WERI-Rb-1 (cell line): ENCODE measurements at regions not wholly inside any gene's neighbourhood (a gene's known extent, or its start where the extent isn't known, plus 50 kb on each side); places are given as distances from the start of the nearest gene placed in this dataset.

Experiments used
- DNase-seq: peaks from one replicate; pipeline ENCODE4 v3.0.0-alpha.2; 2020
- H3K27ac ChIP-seq: fragments of 250-450 bp; sonication (Bioruptor Pico); 2 replicates; pipeline ENCODE4 v1.5.1; 2020; ENCODE audit warnings: mild to moderate bottlenecking, moderate library complexity
- H3K27me3 ChIP-seq: fragments of 250-450 bp; sonication (Bioruptor Pico); 2 replicates; pipeline ENCODE4 v1.5.1; 2021; ENCODE audit warnings: mild to moderate bottlenecking, low read depth, moderate library complexity; ENCODE audit not compliant: insufficient read depth, severe bottlenecking
- H3K36me3 ChIP-seq: fragments of 250-450 bp; sonication (Bioruptor Pico); 2 replicates; pipeline ENCODE4 v1.5.1; 2020; ENCODE audit warnings: mild to moderate bottlenecking, moderate library complexity
- H3K4me3 ChIP-seq: 2 replicates; pipeline ENCODE4 v1.5.1; 2011; ENCODE audit warnings: low read depth, mild to moderate bottlenecking, control low read depth, low read length
- H3K9me3 ChIP-seq: fragments of 250-450 bp; sonication (Bioruptor Pico); 2 replicates; pipeline ENCODE4 v1.5.1; 2021; ENCODE audit warnings: mild to moderate bottlenecking, moderate library complexity; ENCODE audit not compliant: severe bottlenecking
- TF ChIP-seq, protein P1 (sequence below): IDR thresholded peaks from 2 replicates; pipeline ENCODE4 v1.5.1; 2011; ENCODE audit warnings: low read depth, mild to moderate bottlenecking, control low read depth, inconsistent platforms, low read length

DNA sequence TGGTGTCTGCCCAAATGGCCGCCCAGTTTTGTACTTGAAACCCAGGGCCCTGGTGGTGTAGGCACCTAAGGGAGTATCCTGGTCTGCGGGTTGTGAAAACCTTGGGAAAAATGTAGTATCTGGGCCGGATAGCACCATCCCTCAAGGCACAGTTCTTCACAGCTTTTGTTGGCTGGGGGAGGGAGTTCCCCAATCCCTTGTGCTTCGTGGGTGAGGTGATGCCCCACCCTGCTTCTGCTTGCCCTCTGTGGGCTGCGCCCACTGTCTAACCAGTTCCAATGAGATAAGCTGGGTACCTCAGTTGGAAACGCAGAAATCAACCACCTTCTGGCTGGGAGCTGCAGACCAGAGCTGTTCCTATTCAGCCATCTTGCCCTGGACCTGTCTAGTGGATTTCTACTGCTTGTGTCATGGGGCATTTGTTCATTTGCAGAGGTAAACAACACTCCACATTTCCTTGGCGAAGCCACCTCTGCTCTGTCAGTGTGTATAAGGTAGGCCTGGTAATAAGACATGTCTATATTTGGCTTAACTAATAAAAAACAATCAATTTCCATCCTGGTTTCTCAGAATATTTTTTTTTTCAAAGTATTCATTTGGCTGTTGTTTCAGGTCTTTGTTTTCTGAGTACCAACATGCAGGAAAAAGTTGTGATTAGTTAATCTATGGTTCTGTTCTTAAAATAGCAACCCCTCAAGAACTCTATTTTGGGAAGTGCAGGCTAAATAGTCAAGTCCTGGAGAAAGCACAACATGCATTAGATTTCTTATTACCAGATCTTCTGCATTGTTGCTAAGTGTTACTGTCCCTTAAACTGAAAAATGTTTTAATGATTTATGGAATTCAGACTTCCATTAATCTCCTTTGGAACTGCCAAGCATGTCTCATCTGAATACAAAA, 304.3 kb downstream of the ZIC1 start:
- DNase-seq, result no peak
- no peak overlapping the region for H3K27ac ChIP-seq
- H3K36me3 ChIP-seq, result no peaks in the 10 kb centered on the region
- H3K4me3 ChIP-seq, result no peak overlapping the region
- H3K27me3 ChIP-seq, result no peaks in the 10 kb centered on the region
- TF ChIP-seq, protein P1, sequence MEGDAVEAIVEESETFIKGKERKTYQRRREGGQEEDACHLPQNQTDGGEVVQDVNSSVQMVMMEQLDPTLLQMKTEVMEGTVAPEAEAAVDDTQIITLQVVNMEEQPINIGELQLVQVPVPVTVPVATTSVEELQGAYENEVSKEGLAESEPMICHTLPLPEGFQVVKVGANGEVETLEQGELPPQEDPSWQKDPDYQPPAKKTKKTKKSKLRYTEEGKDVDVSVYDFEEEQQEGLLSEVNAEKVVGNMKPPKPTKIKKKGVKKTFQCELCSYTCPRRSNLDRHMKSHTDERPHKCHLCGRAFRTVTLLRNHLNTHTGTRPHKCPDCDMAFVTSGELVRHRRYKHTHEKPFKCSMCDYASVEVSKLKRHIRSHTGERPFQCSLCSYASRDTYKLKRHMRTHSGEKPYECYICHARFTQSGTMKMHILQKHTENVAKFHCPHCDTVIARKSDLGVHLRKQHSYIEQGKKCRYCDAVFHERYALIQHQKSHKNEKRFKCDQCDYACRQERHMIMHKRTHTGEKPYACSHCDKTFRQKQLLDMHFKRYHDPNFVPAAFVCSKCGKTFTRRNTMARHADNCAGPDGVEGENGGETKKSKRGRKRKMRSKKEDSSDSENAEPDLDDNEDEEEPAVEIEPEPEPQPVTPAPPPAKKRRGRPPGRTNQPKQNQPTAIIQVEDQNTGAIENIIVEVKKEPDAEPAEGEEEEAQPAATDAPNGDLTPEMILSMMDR, result no peak
- H3K9me3 ChIP-seq, result no peaks in the 10 kb centered on the region

DNA sequence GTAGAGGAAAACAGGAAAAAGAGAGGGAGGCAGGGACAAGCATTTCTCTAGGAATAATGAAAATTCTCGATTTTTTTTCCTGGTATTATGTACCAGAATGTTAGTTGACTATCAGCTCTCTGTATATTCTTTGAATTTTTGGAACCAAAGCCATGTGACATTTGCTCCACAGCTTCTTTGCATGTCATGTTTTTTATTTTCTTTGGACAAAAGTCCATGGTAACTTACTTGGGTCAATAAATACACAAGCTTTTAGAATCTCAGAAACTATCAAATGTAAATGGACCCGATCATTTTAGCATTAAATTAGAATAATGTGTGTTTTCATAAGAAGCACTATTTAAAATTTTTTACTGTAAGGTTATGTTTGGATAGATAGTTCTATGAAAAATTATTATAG, 320.5 kb downstream of the ZIC1 start:
- TF ChIP-seq, protein P1, result no peak
- Histone ChIP-seq H3K4me3 (no peak overlapping the region), H3K9me3 (no peaks in the 10 kb centered on the region), H3K27ac (no peak overlapping the region), H3K27me3 (no peaks in the 10 kb centered on the region), H3K36me3 (no peaks in the 10 kb centered on the region)
- no peak for DNase-seq

DNA sequence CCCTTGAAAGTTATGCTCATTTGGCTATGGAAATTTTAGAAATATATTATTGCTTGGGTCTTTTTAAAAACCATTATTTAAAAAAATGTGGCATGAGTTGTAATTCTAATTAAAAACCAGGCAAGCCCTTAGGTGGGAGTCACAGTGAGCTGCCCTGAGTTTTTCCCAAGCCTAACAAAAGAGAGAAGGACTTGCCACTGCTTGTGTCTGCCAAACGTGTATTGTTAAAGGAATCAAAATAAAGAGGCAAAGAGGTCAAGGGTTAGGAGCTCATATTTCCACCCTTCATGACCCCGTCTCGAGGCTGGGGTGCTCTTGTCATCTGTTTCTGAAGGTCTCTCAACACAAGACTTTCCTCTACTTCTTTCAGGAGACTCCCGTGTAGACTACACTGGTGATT, 321.1 kb downstream of the ZIC1 start:
- TF ChIP-seq, protein P1, result no peak

DNA sequence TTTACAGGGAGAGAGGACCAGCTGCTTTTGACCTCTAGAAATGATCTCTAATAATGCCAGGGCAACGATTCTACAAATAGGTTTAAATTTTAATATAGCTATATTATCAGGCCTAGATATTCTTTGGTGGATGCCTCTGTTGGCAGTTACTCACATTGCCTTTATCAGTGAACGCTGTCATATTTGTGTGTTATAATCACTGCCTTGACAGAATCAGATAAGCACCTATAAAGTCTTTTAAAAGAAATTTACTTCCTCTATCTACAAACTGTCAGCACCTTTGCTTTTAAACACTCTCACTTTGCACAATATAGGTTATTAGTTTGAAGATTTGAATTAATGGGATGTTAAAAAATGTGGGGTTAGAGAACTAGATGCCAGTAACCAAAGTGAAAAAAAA, 324.1 kb downstream of the ZIC1 start:
- DNase-seq, result no peak
- no peaks in the 10 kb centered on the region for H3K9me3 ChIP-seq
- TF ChIP-seq, protein P1, result no peak
- no peak overlapping the region for H3K27ac ChIP-seq
- H3K27me3 ChIP-seq, result no peaks in the 10 kb centered on the region
- H3K36me3 ChIP-seq, result no peaks in the 10 kb centered on the region
- no peak overlapping the region for H3K4me3 ChIP-seq

More for the DNA sequence above, 321.1 kb downstream of the ZIC1 start:
- Histone ChIP-seq H3K27me3 (no peaks in the 10 kb centered on the region), H3K27ac (no peak overlapping the region), H3K9me3 (no peaks in the 10 kb centered on the region), H3K36me3 (no peaks in the 10 kb centered on the region), H3K4me3 (no peak overlapping the region)
- DNase-seq, result no peak

DNA sequence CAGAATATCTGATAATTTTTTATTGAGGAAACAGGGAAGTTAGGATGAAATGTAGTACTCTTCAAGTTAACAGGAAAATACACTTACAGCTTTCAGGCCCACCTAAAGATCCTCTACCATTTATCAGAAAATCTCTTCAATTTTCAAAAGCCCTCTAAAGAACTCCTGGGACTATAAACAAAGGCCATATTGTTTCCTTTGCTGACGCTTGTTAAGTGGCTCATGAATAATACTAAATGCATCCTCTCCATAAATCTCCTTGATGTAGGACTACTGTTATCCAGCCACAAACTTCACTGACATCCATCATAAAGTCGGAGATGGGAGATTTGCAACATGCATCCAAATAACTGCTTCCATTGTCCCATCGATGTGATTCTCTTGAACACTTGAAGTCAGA, 326.5 kb downstream of the ZIC1 start:
- no peak for DNase-seq
- Histone ChIP-seq H3K27ac (no peak overlapping the region), H3K4me3 (no peak overlapping the region), H3K27me3 (no peaks in the 10 kb centered on the region), H3K36me3 (no peaks in the 10 kb centered on the region), H3K9me3 (no peaks in the 10 kb centered on the region)
- TF ChIP-seq, protein P1, result no peak
